Peyer's patch (tissue), 4 donors: ENCODE measurements at regions not wholly inside any gene's neighbourhood (a gene's known extent, or its start where the extent isn't known, plus 50 kb on each side); places are given as distances from the start of the nearest gene placed in this dataset.
A peak's percentile ranks its signal among the peaks of the same experiment; 100 is the strongest.

Experiments
- DNase-seq, 3 donors: peaks; one replicate each; pipeline ENCODE4 v3.0.0-alpha.2; 2017 to 2019
- H3K27ac ChIP-seq, 4 donors: fragments of 200-600 bp; sonication (generic); one replicate each; pipeline ENCODE4 v1.5.1; 2016 to 2019
- H3K27me3 ChIP-seq, 2 donors: fragments of 200-600 bp; sonication (generic); one replicate each; pipeline ENCODE4 v1.5.1; 2019
- H3K36me3 ChIP-seq, 3 donors: fragments of 200-600 bp; sonication (generic); one replicate each; pipeline ENCODE4 v1.5.1; 2016 to 2019
- H3K4me1 ChIP-seq, 4 donors: fragments of 200-600 bp; sonication (generic); one replicate each; pipeline ENCODE4 v1.5.1; 2016 to 2019
- H3K4me3 ChIP-seq, 4 donors: fragments of 200-600 bp; sonication (generic); 1 replicate in 3 of 4; 2 replicates in 1 of 4; pipeline ENCODE4 v1.5.1; 2016 to 2019; ENCODE audit warnings: mild to moderate bottlenecking in 1 of 4
- H3K9me3 ChIP-seq, 4 donors: fragments of 200-600 bp; sonication (generic); one replicate each; pipeline ENCODE4 v1.5.1; 2016 to 2019; ENCODE audit warnings: mild to moderate bottlenecking in 1 of 4
- POLR2A ChIP-seq, 2 donors: fragments of 450-650 bp; IDR thresholded peaks; one replicate each; pipeline ENCODE4 v1.5.1; 2017; ENCODE audit warnings: antibody characterized with exemption in 2 of 2, mild to moderate bottlenecking in 2 of 2, moderate library complexity in 2 of 2
- TF ChIP-seq, protein P1 (sequence below), 6 experiments: fragments of 450-650 bp in 4 of 6; fragments of 200-600 bp in 2 of 6; sonication (generic) in 1 of 6; IDR thresholded peaks; one replicate each; pipeline ENCODE4 v1.5.1; 2017 to 2019; ENCODE audit warnings: antibody characterized with exemption in 6 of 6, mild to moderate bottlenecking in 3 of 6, moderate library complexity in 1 of 6

DNA sequence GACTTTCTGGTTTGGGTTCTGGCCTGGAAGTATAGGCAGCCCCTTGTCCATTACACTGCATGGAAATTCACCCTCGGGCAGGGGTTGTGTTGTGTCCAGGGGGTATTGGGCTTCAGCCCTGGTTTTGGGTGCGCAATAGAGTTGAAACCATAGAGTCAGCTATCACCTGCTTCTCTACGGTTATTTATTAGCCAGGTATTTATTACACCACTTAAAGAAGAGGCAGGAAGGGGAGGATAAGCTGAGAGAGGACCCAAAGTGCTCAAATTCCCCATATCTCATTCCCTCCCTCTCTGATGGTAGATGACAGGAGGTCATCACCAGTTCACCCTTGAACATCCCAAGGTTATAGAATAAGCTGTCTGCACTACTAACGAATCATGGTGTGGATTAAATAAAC, 133.4 kb downstream of the HRH4 start:
- Histone ChIP-seq H3K27me3 (no peaks in the 10 kb centered on the region), H3K4me1 (no peaks in the 10 kb centered on the region), H3K27ac (no peak overlapping the region), H3K4me3 (no peak overlapping the region), H3K36me3 (no peaks in the 10 kb centered on the region), H3K9me3 (no peaks in the 10 kb centered on the region)
- TF ChIP-seq, protein P1, sequence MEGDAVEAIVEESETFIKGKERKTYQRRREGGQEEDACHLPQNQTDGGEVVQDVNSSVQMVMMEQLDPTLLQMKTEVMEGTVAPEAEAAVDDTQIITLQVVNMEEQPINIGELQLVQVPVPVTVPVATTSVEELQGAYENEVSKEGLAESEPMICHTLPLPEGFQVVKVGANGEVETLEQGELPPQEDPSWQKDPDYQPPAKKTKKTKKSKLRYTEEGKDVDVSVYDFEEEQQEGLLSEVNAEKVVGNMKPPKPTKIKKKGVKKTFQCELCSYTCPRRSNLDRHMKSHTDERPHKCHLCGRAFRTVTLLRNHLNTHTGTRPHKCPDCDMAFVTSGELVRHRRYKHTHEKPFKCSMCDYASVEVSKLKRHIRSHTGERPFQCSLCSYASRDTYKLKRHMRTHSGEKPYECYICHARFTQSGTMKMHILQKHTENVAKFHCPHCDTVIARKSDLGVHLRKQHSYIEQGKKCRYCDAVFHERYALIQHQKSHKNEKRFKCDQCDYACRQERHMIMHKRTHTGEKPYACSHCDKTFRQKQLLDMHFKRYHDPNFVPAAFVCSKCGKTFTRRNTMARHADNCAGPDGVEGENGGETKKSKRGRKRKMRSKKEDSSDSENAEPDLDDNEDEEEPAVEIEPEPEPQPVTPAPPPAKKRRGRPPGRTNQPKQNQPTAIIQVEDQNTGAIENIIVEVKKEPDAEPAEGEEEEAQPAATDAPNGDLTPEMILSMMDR (IDR thresholded peaks at IDR 0.05), result no peak
- no peak for TF ChIP-seq POLR2A (IDR thresholded peaks at IDR 0.05)
- no peak for DNase-seq

DNA sequence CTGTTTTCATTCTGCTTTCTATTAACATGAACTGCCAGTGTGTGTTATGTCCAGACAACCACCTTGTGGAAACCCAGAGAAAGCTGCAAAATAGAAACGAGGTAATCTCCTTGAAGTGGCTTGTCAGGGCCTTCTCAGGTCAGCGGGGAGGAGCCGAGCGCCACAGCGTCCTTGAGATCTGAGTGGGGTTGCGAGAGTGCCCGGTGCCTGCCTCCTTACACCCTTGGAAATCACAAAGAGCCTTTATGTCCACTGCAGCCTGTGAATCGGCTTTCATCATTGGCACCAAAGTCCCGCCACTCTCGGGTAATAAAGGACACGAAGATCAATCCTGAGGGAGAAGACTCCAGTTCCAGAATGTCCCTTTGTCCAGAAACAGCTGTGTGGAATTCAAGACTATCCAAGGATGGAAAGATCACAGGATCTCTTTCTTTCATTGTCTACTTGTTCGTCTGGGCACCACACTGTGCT, 135.2 kb downstream of the HRH4 start:
- no peak overlapping the region for H3K4me3 ChIP-seq

DNA sequence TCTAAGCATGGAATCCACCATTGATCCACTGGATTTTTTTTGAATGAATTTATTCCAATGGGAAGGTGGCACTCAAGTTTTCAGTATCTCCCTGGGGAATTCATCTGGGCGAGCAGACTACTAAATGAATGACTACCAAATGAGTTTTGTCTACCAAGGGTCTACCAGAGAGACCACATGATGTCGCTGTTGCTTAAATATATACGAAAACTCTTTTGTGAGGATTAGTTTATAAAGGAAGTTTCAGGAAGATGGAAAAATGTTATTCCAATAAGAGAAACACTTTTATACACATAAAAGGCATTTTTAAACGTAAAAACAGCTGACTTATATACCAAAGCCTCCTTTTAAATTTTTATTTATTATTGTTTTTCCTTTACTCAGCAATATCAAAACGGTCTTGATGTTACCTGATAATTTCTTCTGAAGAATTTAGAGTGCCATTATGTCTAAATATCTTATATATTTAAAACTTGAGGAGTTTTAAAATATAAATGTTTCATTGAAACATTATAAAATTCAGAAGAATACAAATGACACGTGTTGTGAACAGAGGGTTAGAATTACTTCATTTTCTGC, 139.7 kb downstream of the HRH4 start:
- no peak overlapping the region for H3K4me3 ChIP-seq
- TF ChIP-seq, protein P1 (IDR thresholded peaks at IDR 0.05), result peak in 4 of 6 experiments; percentile 41 to 67 (median 62)
- TF ChIP-seq POLR2A (IDR thresholded peaks at IDR 0.05), result no peak
- H3K27me3 ChIP-seq, result no peaks in the 10 kb centered on the region
- no peaks in the 10 kb centered on the region for H3K36me3 ChIP-seq
- DNase-seq, result no peak
- no peak overlapping the region for H3K27ac ChIP-seq
- no peaks in the 10 kb centered on the region for H3K4me1 ChIP-seq
- no peaks in the 10 kb centered on the region for H3K9me3 ChIP-seq

More for the DNA sequence above, 135.2 kb downstream of the HRH4 start:
- Histone ChIP-seq H3K27ac (no peak overlapping the region), H3K9me3 (no peaks in the 10 kb centered on the region), H3K4me1 (no peaks in the 10 kb centered on the region), H3K27me3 (no peaks in the 10 kb centered on the region), H3K36me3 (no peaks in the 10 kb centered on the region)
- TF ChIP-seq, protein P1 (IDR thresholded peaks at IDR 0.05), result no peak
- no peak for TF ChIP-seq POLR2A (IDR thresholded peaks at IDR 0.05)
- no peak for DNase-seq

DNA sequence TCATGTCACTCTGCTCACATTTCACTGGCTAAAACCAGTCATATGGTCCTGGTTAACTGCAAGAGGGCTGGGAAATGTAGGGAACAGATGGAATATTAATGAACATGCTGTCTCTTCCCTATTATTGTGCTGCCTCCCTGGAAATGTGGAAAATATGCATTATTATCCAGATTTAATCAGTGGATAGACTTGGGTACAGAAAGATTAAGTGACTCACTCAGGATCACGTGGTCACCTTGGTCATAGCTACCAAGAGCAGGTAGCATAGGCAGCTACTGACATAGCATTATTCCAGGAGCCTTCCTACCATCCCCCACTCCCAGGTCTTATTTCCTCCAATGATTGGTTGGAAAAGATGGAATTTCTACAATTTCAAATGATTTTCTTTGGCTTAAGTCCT, 141.1 kb downstream of the HRH4 start:
- no peaks in the 10 kb centered on the region for H3K36me3 ChIP-seq
- H3K4me1 ChIP-seq, result no peaks in the 10 kb centered on the region
- no peak for DNase-seq
- no peak for TF ChIP-seq POLR2A (IDR thresholded peaks at IDR 0.05)
- TF ChIP-seq, protein P1 (IDR thresholded peaks at IDR 0.05), result no peak
- no peaks in the 10 kb centered on the region for H3K9me3 ChIP-seq
- H3K27me3 ChIP-seq, result no peaks in the 10 kb centered on the region
- no peak overlapping the region for H3K4me3 ChIP-seq
- no peak overlapping the region for H3K27ac ChIP-seq

DNA sequence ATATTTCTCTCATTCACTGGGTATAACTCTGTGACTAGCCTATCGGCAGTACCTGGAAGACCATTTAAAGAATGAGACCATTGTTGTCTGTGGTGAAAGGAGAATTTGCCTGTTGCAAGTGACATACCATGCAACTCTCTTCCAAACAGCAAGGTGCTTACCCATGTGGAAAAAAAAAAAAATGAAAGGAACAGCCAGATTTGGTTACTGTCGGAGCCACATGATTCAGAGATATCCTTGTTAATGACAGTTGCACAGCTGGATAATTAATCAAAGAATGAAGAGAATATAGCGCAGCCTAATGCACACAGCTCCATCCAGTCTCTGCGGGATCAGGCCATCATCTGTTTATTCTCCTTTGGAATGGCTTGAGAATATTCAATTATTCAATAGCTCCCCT, 141.8 kb downstream of the HRH4 start:
- no peaks in the 10 kb centered on the region for H3K36me3 ChIP-seq
- H3K27ac ChIP-seq, result no peak overlapping the region
- H3K4me3 ChIP-seq, result no peak overlapping the region
- no peaks in the 10 kb centered on the region for H3K9me3 ChIP-seq
- DNase-seq, result no peak
- no peaks in the 10 kb centered on the region for H3K4me1 ChIP-seq
- TF ChIP-seq, protein P1 (IDR thresholded peaks at IDR 0.05), result no peak
- no peak for TF ChIP-seq POLR2A (IDR thresholded peaks at IDR 0.05)
- H3K27me3 ChIP-seq, result no peaks in the 10 kb centered on the region

DNA sequence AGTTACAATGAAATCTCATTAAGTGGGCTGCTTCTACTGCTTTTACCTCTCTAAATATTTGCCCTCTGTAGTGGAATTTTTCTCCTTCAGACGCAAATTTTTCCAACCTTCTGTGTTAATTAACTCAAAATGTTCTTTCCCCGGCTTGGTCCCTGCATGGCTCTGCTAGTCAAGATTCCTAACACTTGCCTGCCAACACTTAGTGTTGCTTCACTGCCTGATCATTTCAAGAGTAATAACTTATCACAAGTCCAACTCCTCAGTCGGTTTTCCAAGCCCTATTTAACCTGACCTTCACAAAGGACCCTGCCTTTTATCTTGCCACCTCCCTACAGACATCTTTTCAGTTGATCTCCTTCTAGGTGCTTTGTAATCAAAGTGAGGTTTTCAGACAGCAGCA, 142.7 kb downstream of the HRH4 start:
- Histone ChIP-seq H3K9me3 (no peaks in the 10 kb centered on the region), H3K36me3 (no peaks in the 10 kb centered on the region), H3K27ac (no peak overlapping the region), H3K4me1 (no peaks in the 10 kb centered on the region), H3K27me3 (no peaks in the 10 kb centered on the region), H3K4me3 (no peak overlapping the region)
- TF ChIP-seq POLR2A (IDR thresholded peaks at IDR 0.05), result no peak
- TF ChIP-seq, protein P1 (IDR thresholded peaks at IDR 0.05), result no peak
- DNase-seq, result no peak
